ENCODE measurements at regions not wholly inside any gene's neighbourhood (a gene's known extent, or its start where the extent isn't known, plus 50 kb on each side); places are given as distances from the start of the nearest gene placed in this dataset.
"Not testable (repeated sequence)": the region's sequence is repeated elsewhere in the genome, so short reads cannot be mapped to it uniquely, and the experiment has no call there.

DNA sequence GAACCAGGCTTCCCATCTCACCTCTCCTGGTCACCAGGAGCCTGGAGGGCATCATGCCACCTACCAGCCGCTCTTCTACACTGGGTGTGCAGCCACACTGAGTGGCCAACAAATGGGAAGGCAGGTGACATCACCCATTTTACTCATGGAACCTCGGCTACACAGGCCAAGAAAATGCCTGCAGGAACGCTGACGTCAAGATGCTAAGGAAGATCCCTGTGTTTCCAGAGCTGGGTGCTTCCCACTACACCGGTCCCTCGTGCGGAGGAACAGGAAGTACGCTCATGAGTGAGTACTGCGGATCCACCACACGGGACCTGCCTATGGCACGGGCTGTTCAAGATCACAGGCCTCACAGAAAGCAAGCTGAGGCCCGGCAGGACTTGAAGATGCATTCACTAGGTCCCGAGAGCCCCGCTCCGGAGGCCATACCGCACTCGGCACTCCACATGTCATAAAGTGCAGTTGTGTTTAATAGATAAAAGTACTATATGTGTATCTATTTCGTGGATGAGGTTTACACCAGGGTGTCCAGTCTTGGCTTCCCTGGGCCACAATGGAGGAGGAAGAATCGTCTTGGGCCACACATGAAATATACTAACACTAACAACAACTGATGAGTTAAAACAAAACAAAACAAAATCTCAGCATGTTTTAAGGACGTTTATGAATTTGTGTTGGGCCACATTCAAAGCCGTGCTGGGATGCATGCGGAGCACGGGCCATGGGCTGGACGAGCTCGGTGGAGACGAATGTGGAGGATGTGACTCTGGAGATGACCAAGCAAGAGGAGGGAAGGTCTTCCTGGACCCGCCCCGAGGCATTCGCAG, 257.9 kb downstream of the THBS2 start:
- DNase-seq, result no peak
- Histone ChIP-seq H3K27me3 (no peaks in the 10 kb centered on the region), H3K36me3 (no peaks in the 10 kb centered on the region), H3K9me3 (no peaks in the 10 kb centered on the region), H3K4me3 (no peak overlapping the region), H3K4me1 (no peaks in the 10 kb centered on the region), H3K27ac (no peak overlapping the region)
- TF ChIP-seq, protein P1, sequence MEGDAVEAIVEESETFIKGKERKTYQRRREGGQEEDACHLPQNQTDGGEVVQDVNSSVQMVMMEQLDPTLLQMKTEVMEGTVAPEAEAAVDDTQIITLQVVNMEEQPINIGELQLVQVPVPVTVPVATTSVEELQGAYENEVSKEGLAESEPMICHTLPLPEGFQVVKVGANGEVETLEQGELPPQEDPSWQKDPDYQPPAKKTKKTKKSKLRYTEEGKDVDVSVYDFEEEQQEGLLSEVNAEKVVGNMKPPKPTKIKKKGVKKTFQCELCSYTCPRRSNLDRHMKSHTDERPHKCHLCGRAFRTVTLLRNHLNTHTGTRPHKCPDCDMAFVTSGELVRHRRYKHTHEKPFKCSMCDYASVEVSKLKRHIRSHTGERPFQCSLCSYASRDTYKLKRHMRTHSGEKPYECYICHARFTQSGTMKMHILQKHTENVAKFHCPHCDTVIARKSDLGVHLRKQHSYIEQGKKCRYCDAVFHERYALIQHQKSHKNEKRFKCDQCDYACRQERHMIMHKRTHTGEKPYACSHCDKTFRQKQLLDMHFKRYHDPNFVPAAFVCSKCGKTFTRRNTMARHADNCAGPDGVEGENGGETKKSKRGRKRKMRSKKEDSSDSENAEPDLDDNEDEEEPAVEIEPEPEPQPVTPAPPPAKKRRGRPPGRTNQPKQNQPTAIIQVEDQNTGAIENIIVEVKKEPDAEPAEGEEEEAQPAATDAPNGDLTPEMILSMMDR (IDR thresholded peaks at IDR 0.05), result no peak
- intact Hi-C loops (cut with DNase I), result no loop called here
- ATAC-seq, result peak; percentile 21

DNA sequence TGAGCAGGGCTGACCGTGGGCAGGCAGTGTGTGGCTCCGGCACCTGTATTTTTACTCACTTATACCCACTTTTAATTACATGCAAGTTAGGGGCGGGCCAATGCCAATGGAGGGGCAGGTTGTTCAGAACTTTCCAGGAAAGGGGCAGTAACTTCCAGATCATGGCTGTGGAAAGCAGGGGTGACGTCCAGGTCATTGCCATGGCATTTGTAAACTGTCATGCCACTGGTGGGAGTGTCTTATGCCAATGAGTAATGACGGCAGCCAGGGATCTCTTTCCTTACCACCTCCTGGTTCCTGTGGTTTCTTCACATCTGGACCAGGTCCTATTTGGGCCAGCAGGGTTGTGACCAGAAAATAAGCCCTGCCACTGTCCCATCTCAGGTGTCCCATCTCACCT, 258.7 kb downstream of the THBS2 start:
- Histone ChIP-seq H3K36me3 (no peaks in the 10 kb centered on the region), H3K27me3 (no peaks in the 10 kb centered on the region), H3K9me3 (no peaks in the 10 kb centered on the region), H3K27ac (no peak overlapping the region), H3K4me3 (no peak overlapping the region), H3K4me1 (no peaks in the 10 kb centered on the region)
- no peak for DNase-seq
- intact Hi-C loops (cut with DNase I), result no loop called here
- ATAC-seq, result peak; percentile 20
- TF ChIP-seq, protein P1 (IDR thresholded peaks at IDR 0.05), result no peak

DNA sequence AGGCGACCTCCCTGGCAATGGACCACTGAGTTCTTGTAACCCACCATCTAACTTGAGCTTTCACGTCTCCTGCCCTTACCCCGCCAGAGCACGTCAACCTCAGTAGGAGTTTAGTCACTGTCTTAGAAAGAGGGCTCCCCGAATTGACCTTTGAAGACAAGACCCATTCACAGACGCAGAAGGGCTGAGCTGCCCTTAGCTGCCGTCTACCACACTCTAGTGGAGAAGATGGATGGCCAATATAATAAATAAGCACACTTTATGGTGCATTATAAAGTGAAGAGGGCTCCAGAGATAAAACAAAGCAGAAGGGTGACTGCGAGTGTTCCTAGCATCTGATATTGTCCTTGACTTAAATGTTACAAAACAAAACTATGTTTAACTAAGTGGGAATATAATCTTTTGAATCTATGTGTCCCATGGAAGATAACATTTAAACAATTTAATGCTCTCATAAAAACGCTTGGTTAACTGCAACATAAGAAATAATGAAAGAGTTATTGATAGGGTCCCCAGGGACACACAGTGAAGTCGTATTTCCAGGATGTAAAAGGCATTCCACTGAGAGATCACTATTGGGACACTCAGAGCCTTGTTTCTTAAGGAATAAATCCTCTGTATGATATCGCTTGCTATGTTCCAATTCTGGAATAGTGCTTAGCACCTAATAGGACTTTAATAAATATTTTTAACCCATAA, 261.1 kb downstream of the THBS2 start:
- no peaks in the 10 kb centered on the region for H3K4me1 ChIP-seq
- DNase-seq, result no peak
- intact Hi-C loops (cut with DNase I), result no loop called here

DNA sequence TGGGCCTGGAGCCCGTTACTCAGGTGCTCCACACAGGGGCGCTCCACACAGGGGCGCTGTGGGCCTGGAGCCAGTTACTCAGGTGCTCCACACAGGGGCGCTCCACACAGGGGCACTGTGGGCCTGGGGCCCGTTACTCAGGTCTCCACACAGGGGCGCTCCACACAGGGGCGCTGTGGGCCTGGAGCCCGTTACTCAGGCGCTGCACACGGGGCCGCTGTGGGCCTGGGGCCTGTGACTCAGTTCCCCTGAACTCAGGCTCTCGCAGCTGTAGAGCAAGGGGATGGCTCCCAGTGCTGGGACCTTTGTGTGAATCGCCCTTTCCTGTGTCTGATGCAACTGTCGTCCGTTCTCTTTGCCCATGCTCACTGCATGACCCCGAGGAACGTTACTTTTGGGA, 262.0 kb downstream of the THBS2 start:
- not testable (repeated sequence) for ATAC-seq

More for the DNA sequence above, 261.1 kb downstream of the THBS2 start:
- Histone ChIP-seq H3K9me3 (no peaks in the 10 kb centered on the region), H3K4me3 (no peak overlapping the region), H3K27ac (no peak overlapping the region), H3K27me3 (no peaks in the 10 kb centered on the region), H3K36me3 (no peaks in the 10 kb centered on the region)
- no peak for ATAC-seq
- TF ChIP-seq, protein P1 (IDR thresholded peaks at IDR 0.05), result no peak

DNA sequence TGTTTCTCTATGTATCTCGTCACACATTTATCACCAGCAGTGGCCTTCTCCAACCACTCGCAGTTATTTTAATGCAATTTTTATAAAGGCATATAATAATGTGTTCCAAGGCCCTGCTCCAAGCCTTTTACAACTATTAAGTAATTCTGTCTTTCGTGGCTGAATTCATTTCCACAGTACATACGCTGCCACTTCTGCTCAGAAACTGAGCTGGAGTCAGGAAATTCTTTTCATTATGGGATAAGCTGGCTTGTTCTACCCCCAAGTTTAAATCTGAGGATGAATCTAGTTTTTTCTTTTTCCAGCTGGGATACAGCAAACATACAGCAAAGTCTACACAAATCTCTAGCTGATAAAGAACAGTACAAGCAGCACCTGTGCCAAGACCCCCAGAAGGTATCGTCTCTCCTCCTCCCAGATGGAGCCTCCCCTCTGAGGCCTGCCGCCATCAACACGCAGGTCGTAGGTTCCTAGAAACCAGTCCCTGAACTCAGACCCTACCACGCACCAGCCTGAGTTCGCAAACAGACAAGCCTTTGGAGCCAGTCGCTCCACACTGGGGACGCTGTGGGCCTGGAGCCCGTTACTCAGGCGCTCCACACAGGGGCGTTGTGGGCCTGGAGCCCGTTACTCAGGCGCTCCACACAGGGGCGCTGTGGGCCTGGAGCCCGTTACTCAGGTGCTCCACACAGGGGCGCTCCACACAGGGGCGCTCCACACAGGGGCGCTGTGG, 263.5 kb downstream of the THBS2 start:
- Histone ChIP-seq H3K27me3 (no peaks in the 10 kb centered on the region), H3K4me1 (no peaks in the 10 kb centered on the region), H3K36me3 (no peaks in the 10 kb centered on the region), H3K4me3 (no peak overlapping the region), H3K9me3 (no peaks in the 10 kb centered on the region), H3K27ac (no peak overlapping the region)
- TF ChIP-seq, protein P1 (IDR thresholded peaks at IDR 0.05), result no peak
- ATAC-seq, result no peak
- no peak for DNase-seq
- intact Hi-C loops (cut with DNase I), result no loop called here

More for the DNA sequence above, 262.0 kb downstream of the THBS2 start:
- H3K4me3 ChIP-seq; intact Hi-C loops (cut with DNase I); H3K36me3 ChIP-seq; H3K4me1 ChIP-seq; H3K27me3 ChIP-seq; H3K9me3 ChIP-seq; H3K27ac ChIP-seq; DNase-seq: not testable (repeated sequence)

DNA sequence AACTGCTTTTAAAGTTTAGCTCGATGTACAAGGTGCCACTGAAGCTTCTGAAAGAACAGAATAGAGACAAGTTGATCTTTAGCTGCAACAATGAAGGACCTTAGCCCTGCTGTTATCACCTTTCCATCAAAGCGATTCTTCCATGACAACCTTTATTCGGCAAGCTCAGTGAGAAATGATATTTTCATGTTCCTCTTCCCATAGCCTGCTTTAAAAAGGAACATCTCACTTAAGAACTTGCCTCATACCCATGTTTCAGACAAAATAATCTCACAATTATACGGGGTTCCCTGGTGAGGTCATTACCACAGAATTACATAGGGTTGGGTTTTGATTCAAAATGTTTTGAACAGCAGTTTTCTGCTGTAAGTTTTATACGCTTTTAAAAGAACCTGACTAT, 264.2 kb downstream of the THBS2 start:
- Histone ChIP-seq H3K36me3 (no peaks in the 10 kb centered on the region), H3K4me1 (no peaks in the 10 kb centered on the region), H3K9me3 (no peaks in the 10 kb centered on the region), H3K27ac (no peak overlapping the region), H3K4me3 (no peak overlapping the region), H3K27me3 (no peaks in the 10 kb centered on the region)
- TF ChIP-seq, protein P1 (IDR thresholded peaks at IDR 0.05), result no peak
- no peak for ATAC-seq
- intact Hi-C loops (cut with DNase I), result no loop called here
- no peak for DNase-seq
